GM12878 (cell line): ENCODE measurements at regions not wholly inside any gene's neighbourhood (a gene's known extent, or its start where the extent isn't known, plus 50 kb on each side); places are given as distances from the start of the nearest gene placed in this dataset.

Source experiments
- HDAC6 ChIP-seq: fragments of 200-600 bp; sonication (generic); IDR thresholded peaks from one replicate; pipeline ENCODE4 v1.8.0; 2017; ENCODE audit warnings: antibody characterized with exemption; ENCODE audit not compliant: unreplicated experiment
- KDM1A ChIP-seq: fragments of 200-600 bp; sonication (generic); IDR thresholded peaks from 2 replicates; pipeline ENCODE4 v1.6.1; 2016; ENCODE audit warnings: borderline replicate concordance
- POLR2A ChIP-seq: IDR thresholded peaks from 2 replicates; pipeline ENCODE4 v1.6.1; 2011; ENCODE audit warnings: low read depth, mild to moderate bottlenecking, low read length
- POLR2AphosphoS5 ChIP-seq: IDR thresholded peaks from 2 replicates; pipeline ENCODE4 v1.6.1; 2011; ENCODE audit warnings: mild to moderate bottlenecking, low read length, inconsistent platforms
- SMAD1 ChIP-seq: fragments of 450-650 bp; IDR thresholded peaks from 2 replicates; pipeline ENCODE4 v1.6.1; 2018; ENCODE audit warnings: mild to moderate bottlenecking, low read depth; ENCODE audit not compliant: partially characterized antibody
- ZNF24 ChIP-seq: fragments of 450-650 bp; IDR thresholded peaks from 2 replicates; pipeline ENCODE4 v1.6.1; 2017; ENCODE audit warnings: antibody characterized with exemption, mild to moderate bottlenecking
- ZNF384 ChIP-seq: IDR thresholded peaks from 2 replicates; pipeline ENCODE4 v1.6.1; 2012; ENCODE audit warnings: low read depth, mild to moderate bottlenecking, low read length, improper control_type of control experiment, borderline replicate concordance
- TF ChIP-seq, protein P1 (sequence below), 3 experiments: IDR thresholded peaks in 2 of 3; conservative IDR thresholded peaks in 1 of 3; 2 replicates each; pipeline ENCODE4 v1.5.1; 2011; ENCODE audit warnings: low read depth in 3 of 3, low read length in 3 of 3, mild to moderate bottlenecking in 3 of 3, control low read depth in 2 of 3, moderate library complexity in 2 of 3, inconsistent platforms in 1 of 3, mixed read lengths in 1 of 3; ENCODE audit not compliant: control insufficient read depth in 2 of 3, insufficient read depth in 1 of 3; ENCODE audit errors: extremely low read depth in 1 of 3
- TF ChIP-seq, protein P2 (sequence below): IDR thresholded peaks from 2 replicates; pipeline ENCODE4 v1.6.1; 2012; ENCODE audit warnings: low read length, inconsistent platforms
- TF ChIP-seq, protein P3 (sequence below): fragments of 450-650 bp; IDR thresholded peaks from 2 replicates; pipeline ENCODE4 v1.6.1; 2016; ENCODE audit warnings: mild to moderate bottlenecking
- TF ChIP-seq, protein P4 (sequence below): IDR thresholded peaks from 2 replicates; pipeline ENCODE4 v1.6.1; 2012; ENCODE audit warnings: low read depth, low read length, improper control_type of control experiment

DNA sequence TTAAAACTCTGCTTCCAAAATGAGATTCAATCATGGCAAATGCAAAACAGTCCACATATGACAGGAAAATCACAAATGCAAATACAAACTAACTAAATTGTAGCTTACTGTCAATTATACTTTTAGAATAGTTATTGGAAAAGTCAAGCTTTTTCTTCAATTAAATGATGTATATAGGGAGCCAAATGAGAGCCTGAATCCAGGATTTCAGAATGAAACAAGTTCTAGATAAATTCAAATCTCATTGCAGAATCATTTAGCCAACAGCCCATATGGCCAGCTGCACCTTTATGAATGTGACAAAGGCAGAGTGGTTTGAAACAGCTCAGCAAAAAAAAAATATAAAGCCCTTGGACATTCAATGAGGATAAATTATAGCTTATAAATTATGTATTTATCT is 82.2 kb upstream of the SCIN start:
- TF ChIP-seq KDM1A, result no peak
- TF ChIP-seq, protein P1, sequence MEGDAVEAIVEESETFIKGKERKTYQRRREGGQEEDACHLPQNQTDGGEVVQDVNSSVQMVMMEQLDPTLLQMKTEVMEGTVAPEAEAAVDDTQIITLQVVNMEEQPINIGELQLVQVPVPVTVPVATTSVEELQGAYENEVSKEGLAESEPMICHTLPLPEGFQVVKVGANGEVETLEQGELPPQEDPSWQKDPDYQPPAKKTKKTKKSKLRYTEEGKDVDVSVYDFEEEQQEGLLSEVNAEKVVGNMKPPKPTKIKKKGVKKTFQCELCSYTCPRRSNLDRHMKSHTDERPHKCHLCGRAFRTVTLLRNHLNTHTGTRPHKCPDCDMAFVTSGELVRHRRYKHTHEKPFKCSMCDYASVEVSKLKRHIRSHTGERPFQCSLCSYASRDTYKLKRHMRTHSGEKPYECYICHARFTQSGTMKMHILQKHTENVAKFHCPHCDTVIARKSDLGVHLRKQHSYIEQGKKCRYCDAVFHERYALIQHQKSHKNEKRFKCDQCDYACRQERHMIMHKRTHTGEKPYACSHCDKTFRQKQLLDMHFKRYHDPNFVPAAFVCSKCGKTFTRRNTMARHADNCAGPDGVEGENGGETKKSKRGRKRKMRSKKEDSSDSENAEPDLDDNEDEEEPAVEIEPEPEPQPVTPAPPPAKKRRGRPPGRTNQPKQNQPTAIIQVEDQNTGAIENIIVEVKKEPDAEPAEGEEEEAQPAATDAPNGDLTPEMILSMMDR (IDR thresholded peaks at IDR 0.05 in 2 of 3, conservative IDR thresholded peaks at IDR 0.05 in 1 of 3; ENCODE audit: control insufficient read depth in 2 of 3, extremely low read depth in 1 of 3, insufficient read depth in 1 of 3, low read depth in 3 of 3, low read length in 3 of 3), result no peak
- no peak for TF ChIP-seq POLR2A
- TF ChIP-seq ZNF384, result no peak
- TF ChIP-seq POLR2AphosphoS5, result no peak
- TF ChIP-seq, protein P2, sequence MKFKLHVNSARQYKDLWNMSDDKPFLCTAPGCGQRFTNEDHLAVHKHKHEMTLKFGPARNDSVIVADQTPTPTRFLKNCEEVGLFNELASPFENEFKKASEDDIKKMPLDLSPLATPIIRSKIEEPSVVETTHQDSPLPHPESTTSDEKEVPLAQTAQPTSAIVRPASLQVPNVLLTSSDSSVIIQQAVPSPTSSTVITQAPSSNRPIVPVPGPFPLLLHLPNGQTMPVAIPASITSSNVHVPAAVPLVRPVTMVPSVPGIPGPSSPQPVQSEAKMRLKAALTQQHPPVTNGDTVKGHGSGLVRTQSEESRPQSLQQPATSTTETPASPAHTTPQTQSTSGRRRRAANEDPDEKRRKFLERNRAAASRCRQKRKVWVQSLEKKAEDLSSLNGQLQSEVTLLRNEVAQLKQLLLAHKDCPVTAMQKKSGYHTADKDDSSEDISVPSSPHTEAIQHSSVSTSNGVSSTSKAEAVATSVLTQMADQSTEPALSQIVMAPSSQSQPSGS, result no peak
- TF ChIP-seq HDAC6, result no peak
- TF ChIP-seq SMAD1, result no peak
- TF ChIP-seq, protein P3, sequence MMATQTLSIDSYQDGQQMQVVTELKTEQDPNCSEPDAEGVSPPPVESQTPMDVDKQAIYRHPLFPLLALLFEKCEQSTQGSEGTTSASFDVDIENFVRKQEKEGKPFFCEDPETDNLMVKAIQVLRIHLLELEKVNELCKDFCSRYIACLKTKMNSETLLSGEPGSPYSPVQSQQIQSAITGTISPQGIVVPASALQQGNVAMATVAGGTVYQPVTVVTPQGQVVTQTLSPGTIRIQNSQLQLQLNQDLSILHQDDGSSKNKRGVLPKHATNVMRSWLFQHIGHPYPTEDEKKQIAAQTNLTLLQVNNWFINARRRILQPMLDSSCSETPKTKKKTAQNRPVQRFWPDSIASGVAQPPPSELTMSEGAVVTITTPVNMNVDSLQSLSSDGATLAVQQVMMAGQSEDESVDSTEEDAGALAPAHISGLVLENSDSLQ, result no peak
- no peak for TF ChIP-seq ZNF24
- TF ChIP-seq, protein P4, sequence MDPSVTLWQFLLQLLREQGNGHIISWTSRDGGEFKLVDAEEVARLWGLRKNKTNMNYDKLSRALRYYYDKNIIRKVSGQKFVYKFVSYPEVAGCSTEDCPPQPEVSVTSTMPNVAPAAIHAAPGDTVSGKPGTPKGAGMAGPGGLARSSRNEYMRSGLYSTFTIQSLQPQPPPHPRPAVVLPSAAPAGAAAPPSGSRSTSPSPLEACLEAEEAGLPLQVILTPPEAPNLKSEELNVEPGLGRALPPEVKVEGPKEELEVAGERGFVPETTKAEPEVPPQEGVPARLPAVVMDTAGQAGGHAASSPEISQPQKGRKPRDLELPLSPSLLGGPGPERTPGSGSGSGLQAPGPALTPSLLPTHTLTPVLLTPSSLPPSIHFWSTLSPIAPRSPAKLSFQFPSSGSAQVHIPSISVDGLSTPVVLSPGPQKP, result no peak
